Peyer's patch (tissue), 4 donors: ENCODE measurements at regions not wholly inside any gene's neighbourhood (a gene's known extent, or its start where the extent isn't known, plus 50 kb on each side); places are given as distances from the start of the nearest gene placed in this dataset.

Source experiments
- CTCF ChIP-seq, 6 experiments: fragments of 450-650 bp in 4 of 6; fragments of 200-600 bp in 2 of 6; sonication (generic) in 1 of 6; IDR thresholded peaks; one replicate each; pipeline ENCODE4 v1.5.1; 2017 to 2019; ENCODE audit warnings: antibody characterized with exemption in 6 of 6, mild to moderate bottlenecking in 3 of 6, moderate library complexity in 1 of 6
- POLR2A ChIP-seq, 2 donors: fragments of 450-650 bp; IDR thresholded peaks; one replicate each; pipeline ENCODE4 v1.5.1; 2017; ENCODE audit warnings: antibody characterized with exemption in 2 of 2, mild to moderate bottlenecking in 2 of 2, moderate library complexity in 2 of 2

- TF ChIP-seq CTCF (IDR thresholded peaks at IDR 0.05) = no peak
- TF ChIP-seq POLR2A (IDR thresholded peaks at IDR 0.05) = no peak
Observed at GRCh38 chr16:14011846-14012245, 59.3 kb upstream of the MRTFB start.
